HUES64 (cell line): ENCODE measurements at regions not wholly inside any gene's neighbourhood (a gene's known extent, or its start where the extent isn't known, plus 50 kb on each side); places are given as distances from the start of the nearest gene placed in this dataset.

Experiments used
- H3K27ac ChIP-seq: 2 replicates; pipeline ENCODE4 v1.7.0; 2013; ENCODE audit warnings: low read depth, low read length, inconsistent platforms
- H3K27me3 ChIP-seq: 2 replicates; pipeline ENCODE4 v1.6.1; 2013; ENCODE audit warnings: mild to moderate bottlenecking, low read length; ENCODE audit not compliant: insufficient read depth
- H3K36me3 ChIP-seq: 2 replicates; pipeline ENCODE4 v1.6.1; 2013; ENCODE audit warnings: mild to moderate bottlenecking, low read length; ENCODE audit not compliant: insufficient read depth
- H3K4me1 ChIP-seq: 2 replicates; pipeline ENCODE4 v1.6.1; 2013; ENCODE audit warnings: mild to moderate bottlenecking, low read length, moderate library complexity; ENCODE audit not compliant: insufficient read depth
- H3K4me3 ChIP-seq: 2 replicates; pipeline ENCODE4 v1.5.1; 2013; ENCODE audit warnings: mild to moderate bottlenecking, low read length, moderate library complexity
- H3K9ac ChIP-seq: 2 replicates; pipeline ENCODE4 v1.6.1; 2013; ENCODE audit warnings: mild to moderate bottlenecking, low read depth, low read length
- H3K9me3 ChIP-seq: 2 replicates; pipeline ENCODE4 v1.6.1; 2013; ENCODE audit warnings: low read depth, low read length; ENCODE audit not compliant: insufficient read depth
- WGBS: fragments of 150-250, 120-280 bp; methylation state at CpG from one replicate; pipeline ENCODE4 v1.1.7; 2013; ENCODE audit warnings: missing lambda C conversion rate; 5-methylcytosine and 5-hydroxymethylcytosine counted together

DNA sequence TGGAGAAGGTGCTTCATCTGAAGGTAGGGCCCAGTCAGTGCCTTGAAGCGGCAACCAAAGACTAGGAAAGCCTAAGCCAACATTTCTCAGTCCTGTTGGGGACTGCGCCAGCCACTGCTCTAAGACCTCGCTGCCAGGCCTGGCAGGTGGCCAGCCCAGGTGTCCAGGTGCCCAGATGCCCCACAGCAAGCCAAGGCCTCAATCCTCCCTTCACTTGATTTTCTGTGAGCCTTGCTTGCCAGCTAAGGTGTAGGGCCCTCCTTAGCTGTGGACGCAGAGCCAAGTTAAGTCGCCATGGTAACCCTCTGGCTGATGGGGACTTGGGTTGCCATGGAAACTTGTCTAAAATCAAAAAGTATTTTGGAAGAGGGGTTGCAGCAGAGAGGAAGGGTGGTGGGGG is 135.0 kb downstream of the NAV1 start:
- Histone ChIP-seq H3K27me3 (no peaks in the 10 kb centered on the region), H3K9me3 (no peaks in the 10 kb centered on the region), H3K9ac (no peak overlapping the region), H3K4me3 (no peak overlapping the region), H3K36me3 (no peaks in the 10 kb centered on the region), H3K27ac (no peak overlapping the region), H3K4me1 (peaks cover 35% of the 10 kb centered on the region)
- WGBS: 76% methylated on average over 5 of the region's 5 CpGs

- H3K9ac ChIP-seq: no peak overlapping the region
- no peaks in the 10 kb centered on the region for H3K27me3 ChIP-seq
- H3K4me1 ChIP-seq: peaks cover 41% of the 10 kb centered on the region
- H3K9me3 ChIP-seq: 0 out of 2 replicates have a peak, but pooled peaks cover 2% of the 10 kb centered on the region
- 68% methylated on average over 5 of the region's 5 CpGs for WGBS
- H3K4me3 ChIP-seq: no peak overlapping the region
- H3K36me3 ChIP-seq: no peaks in the 10 kb centered on the region
- no peak overlapping the region for H3K27ac ChIP-seq
Measured at GRCh38 chr1:201675143-201675542, 136.2 kb downstream of the NAV1 start.

- peak overlapping the region; percentile 56; the same call in 1 of the 2 replicates for H3K27ac ChIP-seq
- peaks cover 41% of the 10 kb centered on the region for H3K4me1 ChIP-seq
- no peaks in the 10 kb centered on the region for H3K36me3 ChIP-seq
- H3K9ac ChIP-seq: no peak overlapping the region
- 22% methylated on average over 4 of the region's 4 CpGs for WGBS
- 0 out of 2 replicates have a peak, but pooled peaks cover 2% of the 10 kb centered on the region for H3K9me3 ChIP-seq
- H3K4me3 ChIP-seq: no peak overlapping the region
- no peaks in the 10 kb centered on the region for H3K27me3 ChIP-seq
Measured at GRCh38 chr1:201676197-201676596, 137.3 kb downstream of the NAV1 start.

- 88% methylated on average over 4 of the region's 4 CpGs for WGBS
Measured at GRCh38 chr1:201676641-201677040, 137.7 kb downstream of the NAV1 start.

GRCh38 chr1:201678264-201679101 is 139.6 kb downstream of the NAV1 start:
- Histone ChIP-seq H3K36me3 (no peaks in the 10 kb centered on the region), H3K9ac (no peak overlapping the region), H3K27me3 (no peaks in the 10 kb centered on the region), H3K4me1 (peaks cover 45% of the 10 kb centered on the region), H3K9me3 (0 out of 2 replicates have a peak, but pooled peaks cover 2% of the 10 kb centered on the region), H3K27ac (no peak overlapping the region), H3K4me3 (no peak overlapping the region)
- WGBS: 38% methylated on average over 8 of the region's 9 CpGs

More at GRCh38 chr1:201676641-201677040, 137.7 kb downstream of the NAV1 start:
- Histone ChIP-seq H3K9me3 (0 out of 2 replicates have a peak, but pooled peaks cover 2% of the 10 kb centered on the region), H3K36me3 (no peaks in the 10 kb centered on the region), H3K27me3 (no peaks in the 10 kb centered on the region), H3K4me1 (peaks cover 41% of the 10 kb centered on the region), H3K4me3 (no peak overlapping the region), H3K27ac (peak overlapping the region; percentile 56; the same call in 1 of the 2 replicates), H3K9ac (no peak overlapping the region)

DNA sequence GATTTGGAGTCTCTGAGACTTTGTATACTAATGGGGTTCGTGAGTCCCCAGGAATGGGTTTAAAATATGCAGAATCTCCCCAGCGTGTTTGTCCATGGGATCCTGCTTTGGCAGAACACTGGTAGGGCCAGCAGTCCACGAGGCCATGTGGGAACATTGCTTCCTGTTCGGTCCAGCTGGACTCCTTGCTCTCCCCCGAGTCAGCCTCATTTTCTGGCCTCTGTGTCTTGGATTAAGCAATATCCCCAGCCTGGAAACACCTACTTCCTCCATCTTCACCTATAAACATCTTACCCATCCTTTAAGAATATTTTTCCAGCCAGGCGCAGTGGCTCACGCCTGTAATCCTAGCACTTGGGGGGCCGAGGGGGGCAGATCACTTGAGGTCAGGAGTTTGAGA is 142.4 kb downstream of the NAV1 start:
- peaks cover 44% of the 10 kb centered on the region for H3K4me1 ChIP-seq
- 86% methylated on average over 8 of the region's 8 CpGs for WGBS

DNA sequence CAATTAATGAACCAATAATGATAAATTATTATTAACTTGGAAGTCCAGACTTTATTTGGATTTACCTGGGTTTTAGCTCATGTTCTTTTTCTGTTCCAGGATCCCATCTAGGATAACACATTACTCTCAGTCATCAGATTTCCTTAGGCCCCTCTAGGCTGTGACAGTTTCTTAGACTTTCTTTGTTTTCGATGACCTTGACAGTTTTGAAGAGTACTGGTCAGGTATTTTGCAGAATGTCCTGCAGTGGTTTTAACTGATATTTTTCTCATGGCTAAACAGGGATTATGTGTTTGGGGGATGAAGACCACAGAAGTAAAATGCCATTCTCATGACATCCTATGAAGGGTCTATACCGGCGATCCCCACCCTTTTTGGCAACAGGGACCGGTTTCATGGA is 144.0 kb downstream of the NAV1 start:
- Histone ChIP-seq H3K9ac (no peak overlapping the region), H3K27me3 (no peaks in the 10 kb centered on the region), H3K9me3 (0 out of 2 replicates have a peak, but pooled peaks cover 2% of the 10 kb centered on the region), H3K36me3 (no peaks in the 10 kb centered on the region), H3K4me3 (no peak overlapping the region), H3K4me1 (peaks cover 46% of the 10 kb centered on the region), H3K27ac (no peak overlapping the region)
- WGBS: 73% methylated on average over 4 of the region's 4 CpGs

More for the DNA sequence above, 142.4 kb downstream of the NAV1 start:
- Histone ChIP-seq H3K27ac (no peak overlapping the region), H3K9me3 (0 out of 2 replicates have a peak, but pooled peaks cover 2% of the 10 kb centered on the region), H3K27me3 (no peaks in the 10 kb centered on the region), H3K9ac (no peak overlapping the region), H3K36me3 (no peaks in the 10 kb centered on the region), H3K4me3 (no peak overlapping the region)

DNA sequence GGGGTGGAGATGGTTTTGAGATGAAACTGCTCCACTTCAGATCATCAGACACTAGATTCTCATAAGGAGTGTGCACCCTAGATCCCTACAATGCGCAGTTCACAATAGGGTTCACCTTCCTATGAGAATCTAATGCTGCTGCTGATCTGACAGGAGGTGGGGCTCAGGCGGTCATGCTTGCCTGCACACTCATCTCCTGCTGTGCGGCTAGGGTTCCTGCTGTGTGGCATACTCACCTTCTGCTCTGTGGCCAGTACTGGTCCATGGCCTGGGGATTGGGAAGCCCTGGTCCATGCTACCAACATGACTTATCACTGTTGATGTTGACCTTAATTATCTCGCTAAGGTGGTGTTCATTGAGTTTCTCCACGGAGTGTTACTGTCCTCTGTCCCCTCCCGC is 144.5 kb downstream of the NAV1 start:
- WGBS: 89% methylated on average over 6 of the region's 6 CpGs

GRCh38 chr1:201685485-201685884 is 143.5 kb upstream of the IPO9 start:
- WGBS: 72% methylated on average over 6 of the region's 6 CpGs
- Histone ChIP-seq H3K36me3 (no peaks in the 10 kb centered on the region), H3K9me3 (no peaks in the 10 kb centered on the region), H3K9ac (no peak overlapping the region), H3K27me3 (no peaks in the 10 kb centered on the region), H3K4me3 (no peak overlapping the region), H3K4me1 (peaks cover 40% of the 10 kb centered on the region), H3K27ac (peak overlapping the region; percentile 28; the same call in 1 of the 2 replicates)

More for the DNA sequence above, 144.5 kb downstream of the NAV1 start:
- Histone ChIP-seq H3K4me1 (peaks cover 46% of the 10 kb centered on the region), H3K9ac (no peak overlapping the region), H3K4me3 (no peak overlapping the region), H3K27me3 (no peaks in the 10 kb centered on the region), H3K27ac (no peak overlapping the region), H3K9me3 (0 out of 2 replicates have a peak, but pooled peaks cover 2% of the 10 kb centered on the region), H3K36me3 (no peaks in the 10 kb centered on the region)

DNA sequence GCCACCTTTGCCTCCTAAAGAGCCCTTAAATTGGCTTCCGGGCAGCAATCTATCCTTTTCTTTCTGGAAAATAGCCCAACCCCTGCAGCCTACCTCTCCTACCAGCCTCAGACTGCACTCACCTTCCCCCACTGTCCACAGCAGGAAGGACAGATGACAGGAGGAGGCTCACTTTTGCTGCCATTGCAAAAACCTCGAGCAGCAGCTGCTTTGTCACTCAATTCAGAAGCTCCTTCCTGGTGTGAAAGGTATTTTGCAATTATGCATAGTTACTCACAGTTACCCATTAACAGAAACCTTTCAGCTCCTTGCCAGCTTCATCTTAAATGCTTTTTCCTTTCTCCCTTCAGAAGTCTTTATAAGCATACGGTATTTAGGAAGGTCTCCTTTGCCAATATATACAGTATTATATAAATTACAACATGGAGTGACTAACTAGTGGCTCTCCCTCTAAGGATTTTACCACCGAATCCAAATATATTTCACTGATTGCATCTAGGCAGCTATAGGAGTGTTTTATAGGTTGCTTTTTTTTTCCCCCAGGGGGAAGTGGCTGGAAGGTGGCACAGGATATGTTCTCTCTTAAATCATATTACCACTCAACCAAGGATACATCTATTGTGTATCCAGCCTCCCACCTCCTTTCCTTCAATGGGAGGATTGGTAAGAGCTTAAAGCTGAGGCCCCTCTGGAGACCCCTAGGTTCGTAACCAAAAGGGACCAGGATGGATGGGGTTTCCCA is 142.1 kb upstream of the IPO9 start:
- Histone ChIP-seq H3K4me1 (peaks cover 40% of the 10 kb centered on the region), H3K4me3 (0 out of 2 replicates have a peak overlapping the region, but pooled peaks have one; percentile 6), H3K9me3 (no peaks in the 10 kb centered on the region), H3K36me3 (no peaks in the 10 kb centered on the region), H3K27me3 (no peaks in the 10 kb centered on the region), H3K9ac (no peak overlapping the region), H3K27ac (peak overlapping the region; percentile 46)
- WGBS: 22% methylated on average over 3 of the region's 5 CpGs

- Histone ChIP-seq H3K4me1 (peaks cover 40% of the 10 kb centered on the region), H3K4me3 (no peak overlapping the region), H3K27me3 (no peaks in the 10 kb centered on the region), H3K9me3 (no peaks in the 10 kb centered on the region), H3K9ac (no peak overlapping the region), H3K36me3 (no peaks in the 10 kb centered on the region), H3K27ac (no peak overlapping the region)
- WGBS: 95% methylated on average over 9 of the region's 9 CpGs
Measured at GRCh38 chr1:201688514-201688913, 140.4 kb upstream of the IPO9 start.
